Stimulated activated CD4-positive, alpha-beta T cell treated with anti-CD3 and anti-CD28 coated beads, Interleukin-1b, Interleukin-23, amount 100 ng/mL, for 4 hours (primary cell): ENCODE measurements at regions not wholly inside any gene's neighbourhood (a gene's known extent, or its start where the extent isn't known, plus 50 kb on each side); places are given as distances from the start of the nearest gene placed in this dataset.
"Not testable (repeated sequence)": the region's sequence is repeated elsewhere in the genome, so short reads cannot be mapped to it uniquely, and the experiment has no call there.

Source experiments
- DNase-seq, 2 donors: peaks; one replicate each; pipeline ENCODE4 v3.0.0-alpha.2; 2020; ENCODE audit warnings: low read depth in 2 of 2

GRCh38 chr2:234406085-234406484 lies 90.8 kb downstream of the ARL4C start:
- no peak for DNase-seq

DNA sequence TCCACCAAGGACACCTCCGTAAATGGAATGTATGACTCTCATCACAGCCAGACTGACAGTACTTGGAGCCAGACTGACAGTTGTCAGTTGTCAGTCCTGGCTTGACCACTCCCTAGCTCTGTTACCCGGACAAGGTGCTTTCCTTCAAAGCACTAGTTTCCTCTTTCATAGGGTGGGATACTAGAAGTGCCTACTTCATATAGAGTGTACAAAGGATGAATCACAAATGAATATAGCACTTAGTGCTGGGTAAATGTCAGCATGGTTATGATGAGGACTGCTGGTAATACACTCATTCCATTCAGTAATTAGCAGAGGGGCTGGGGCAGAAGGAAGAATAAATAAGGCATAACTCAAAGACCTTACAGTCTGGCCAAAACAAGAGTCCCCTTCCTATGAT lies 91.4 kb downstream of the ARL4C start:
- no peak for DNase-seq

- DNase-seq = no peak
These were observed 91.9 kb downstream of the ARL4C start for GRCh38 chr2:234404957-234405356.

DNA sequence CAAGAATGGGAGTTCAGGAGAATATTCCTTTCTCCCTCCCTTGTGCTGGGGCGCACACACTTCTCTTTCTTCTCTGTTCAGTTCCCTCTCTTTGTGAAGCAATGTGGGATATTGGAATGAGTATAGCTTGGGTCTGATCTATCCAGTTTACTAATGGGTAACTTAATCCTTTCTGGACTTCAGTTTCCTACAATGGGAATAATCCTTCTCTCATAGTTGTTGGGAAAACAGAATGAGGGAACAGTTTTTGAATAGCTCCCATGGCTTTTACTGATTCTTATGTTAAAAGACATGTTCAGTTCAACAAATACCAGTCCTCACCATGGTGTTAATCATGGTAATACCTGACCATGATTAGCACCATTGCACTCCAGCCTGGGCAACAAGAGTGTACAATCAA lies 93.1 kb downstream of the ARL4C start:
- no peak for DNase-seq

DNA sequence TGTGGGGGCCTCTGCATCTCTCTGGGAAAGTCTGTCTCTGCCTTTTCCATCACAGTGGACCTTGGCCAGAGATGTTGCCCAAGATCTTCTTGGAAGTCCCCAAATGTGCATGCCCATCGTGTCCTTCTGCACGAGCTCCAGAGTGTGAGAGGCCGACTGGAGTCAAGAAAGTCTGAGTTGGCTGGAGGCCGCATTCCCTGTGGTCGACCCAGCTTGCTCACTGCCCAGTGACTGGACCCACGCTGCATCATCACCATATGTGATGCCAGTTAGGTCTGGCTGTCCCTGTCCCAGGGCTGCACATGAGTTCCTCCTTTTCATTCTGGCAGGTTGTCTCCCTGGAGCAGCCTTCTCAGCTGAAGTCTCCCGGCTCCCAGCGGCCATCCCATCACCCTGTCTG lies 93.8 kb downstream of the ARL4C start:
- no peak for DNase-seq

- no peak for DNase-seq
These were observed 95.5 kb downstream of the ARL4C start for GRCh38 chr2:234401426-234401825.

DNA sequence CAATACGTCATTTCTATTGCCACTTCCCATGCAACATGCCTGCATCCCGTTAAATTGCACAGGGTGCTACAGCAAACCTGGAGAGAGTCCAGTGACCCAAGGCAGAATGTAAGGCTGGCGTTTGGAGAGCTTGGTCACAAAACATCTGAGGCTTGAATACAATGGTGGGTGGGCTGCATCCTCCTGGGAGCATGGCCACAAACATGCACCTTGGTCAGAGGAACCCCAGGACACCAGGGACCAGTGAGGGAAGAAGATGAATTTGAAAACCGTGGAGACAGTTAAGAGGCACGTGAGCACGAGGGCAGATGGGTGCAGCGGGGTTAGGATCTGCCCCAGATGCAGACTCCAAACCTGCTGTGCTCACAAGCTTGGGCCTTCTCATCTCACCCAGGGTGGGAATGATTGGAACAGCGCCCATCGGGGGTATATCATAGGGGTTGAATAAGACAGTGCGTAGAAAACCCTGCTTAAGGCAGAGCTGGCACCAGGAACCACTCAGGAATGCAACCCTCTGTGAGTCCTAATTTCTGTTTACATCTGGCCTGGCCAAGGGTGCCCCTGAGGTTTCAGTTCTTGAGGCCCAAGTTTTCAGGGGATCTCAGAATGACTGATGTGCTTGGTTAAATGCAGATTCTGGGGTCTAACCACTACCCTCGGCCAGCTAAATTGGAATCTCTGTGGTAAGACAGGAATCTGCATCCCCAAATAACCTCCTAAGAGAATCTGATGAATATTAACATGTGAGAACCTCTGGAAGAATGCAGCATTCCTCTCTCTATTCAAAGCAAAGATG lies 97.2 kb downstream of the ARL4C start:
- no peak for DNase-seq

DNA sequence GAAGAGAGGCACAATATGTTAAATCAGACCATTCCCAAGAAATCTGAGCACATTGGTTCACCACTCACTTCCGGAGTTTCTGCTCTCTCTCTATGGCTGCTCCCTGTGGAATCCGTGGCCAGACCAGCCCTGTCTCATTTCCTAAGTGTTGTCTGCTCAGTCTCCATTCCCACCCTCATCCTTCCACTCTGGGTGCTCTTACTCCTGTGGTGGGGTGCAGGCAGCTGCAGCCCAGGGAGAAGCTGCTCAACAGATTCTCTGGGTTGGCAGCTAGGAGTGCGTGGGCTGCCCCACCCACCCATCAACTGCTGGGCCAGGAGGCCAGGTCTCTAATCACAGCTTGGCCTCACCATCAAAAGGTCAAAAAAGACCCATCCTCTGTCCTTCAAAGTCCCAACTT lies 98.3 kb downstream of the ARL4C start:
- DNase-seq = no peak

DNA sequence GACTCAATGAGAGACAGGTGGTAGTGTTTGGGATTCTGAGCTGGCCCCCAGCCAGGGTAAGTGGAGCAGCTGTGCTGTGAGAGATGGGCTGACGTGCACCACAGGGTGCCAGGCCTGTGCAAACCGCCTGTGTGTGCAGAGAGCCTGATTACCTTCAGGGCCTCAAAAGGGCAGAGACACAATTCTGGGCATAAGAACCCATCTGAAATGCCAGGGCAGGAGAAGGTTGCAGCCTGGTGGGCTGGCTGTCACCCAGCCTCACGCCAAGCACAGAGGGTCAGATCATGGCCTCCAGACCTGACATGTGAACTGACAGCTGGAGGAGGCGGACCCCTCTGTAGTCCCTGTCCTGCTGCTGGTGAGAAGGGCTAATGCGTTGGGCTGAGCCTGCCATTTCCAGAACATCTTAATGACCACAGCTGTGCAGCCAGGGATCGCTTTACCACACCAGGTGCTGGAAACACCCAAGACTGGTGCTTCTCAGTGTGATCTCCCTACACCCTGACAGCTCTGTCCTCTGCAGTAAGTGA lies 100.9 kb downstream of the ARL4C start:
- DNase-seq = no peak

- no peak for DNase-seq
These were observed 102.4 kb downstream of the ARL4C start for GRCh38 chr2:234394450-234394849.

- DNase-seq = no peak
These were observed 103.5 kb downstream of the ARL4C start for GRCh38 chr2:234393354-234393753.

- DNase-seq = no peak
These were observed 104.8 kb downstream of the ARL4C start for GRCh38 chr2:234392041-234392615.

DNA sequence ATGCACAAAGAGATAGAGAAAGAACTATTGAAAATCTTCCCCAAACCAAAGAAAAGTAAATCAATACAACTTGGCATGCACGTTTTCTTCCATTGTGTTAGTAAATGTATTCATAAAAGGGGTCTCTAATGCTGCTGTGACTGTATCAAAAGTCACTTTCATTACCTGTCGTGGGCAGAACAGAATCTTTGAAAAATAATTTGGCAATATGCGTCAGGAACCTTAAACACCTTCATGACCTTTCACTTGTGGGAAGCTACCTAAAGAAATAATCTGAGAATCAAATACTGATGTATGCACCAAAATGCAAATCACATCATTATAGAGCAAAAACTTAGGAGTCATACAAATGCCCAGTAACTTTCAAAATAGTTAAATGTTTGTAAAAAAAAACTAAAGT lies 105.3 kb downstream of the ARL4C start:
- no peak for DNase-seq

GRCh38 chr2:234389661-234390060 lies 107.2 kb downstream of the ARL4C start:
- DNase-seq = not testable (repeated sequence)

DNA sequence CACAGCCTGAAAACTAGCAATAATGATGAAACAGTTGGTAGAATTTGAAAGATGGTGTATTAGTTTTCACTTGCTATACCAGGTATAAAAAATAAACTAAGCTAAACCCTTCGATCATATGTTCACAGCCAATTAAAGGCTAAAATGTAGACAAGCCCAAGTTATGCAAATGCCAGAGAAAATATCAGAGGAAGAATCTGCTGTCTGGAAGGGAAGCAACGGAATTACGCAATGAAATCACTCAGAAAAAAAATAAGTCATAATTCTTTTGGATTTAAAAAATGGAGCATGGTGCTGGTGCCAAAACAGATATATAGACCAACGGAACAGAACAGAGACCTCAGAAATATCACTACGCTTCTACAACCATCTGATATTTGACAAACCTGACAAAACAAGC lies 108.3 kb downstream of the ARL4C start:
- no peak for DNase-seq

GRCh38 chr2:234386971-234387370 lies 109.9 kb downstream of the ARL4C start:
- DNase-seq = no peak

GRCh38 chr2:234382131-234382530 lies 114.8 kb downstream of the ARL4C start:
- DNase-seq = no peak

- DNase-seq = not testable (repeated sequence)
These were observed 117.9 kb downstream of the ARL4C start for GRCh38 chr2:234378958-234379357.

DNA sequence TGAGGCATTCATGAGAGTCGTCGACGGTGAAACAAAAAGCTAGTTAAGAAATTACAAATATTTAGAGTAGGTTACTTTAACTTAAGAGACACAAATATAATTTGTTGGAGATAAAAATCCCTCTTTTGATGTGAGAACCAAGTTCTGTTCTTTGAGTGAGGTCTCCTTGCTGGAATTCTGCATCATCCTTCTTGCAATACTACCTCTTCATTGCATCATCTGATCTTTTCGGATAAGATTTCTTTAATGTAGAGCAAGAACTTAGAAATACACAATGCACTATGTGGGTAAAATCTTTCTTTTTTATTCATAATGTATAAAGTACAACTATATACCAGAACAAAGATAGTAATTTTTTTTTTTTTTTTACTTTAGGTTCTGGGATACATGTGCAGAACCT lies 118.4 kb downstream of the ARL4C start:
- DNase-seq = no peak

- no peak for DNase-seq
These were observed 119.0 kb downstream of the ARL4C start for GRCh38 chr2:234377761-234378391.

DNA sequence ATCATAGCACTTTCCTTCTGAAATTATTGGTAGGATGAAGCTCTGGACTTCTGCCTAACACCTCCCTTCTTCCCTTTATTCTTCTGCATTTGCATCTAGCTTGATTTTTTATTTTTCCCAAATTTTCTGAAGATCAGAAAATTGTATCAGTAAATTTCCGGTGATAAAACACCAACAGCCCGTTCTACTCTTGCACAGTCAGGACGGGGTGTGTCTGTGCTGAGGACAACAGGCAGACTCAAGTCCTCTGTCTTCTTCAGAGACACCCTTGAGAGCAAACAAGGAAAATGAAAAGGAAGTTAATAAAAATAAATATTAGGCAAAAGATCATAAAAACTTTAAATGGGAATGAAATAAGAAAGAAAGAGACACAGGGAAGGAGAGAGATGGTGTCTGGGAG lies 120.7 kb downstream of the ARL4C start:
- no peak for DNase-seq

DNA sequence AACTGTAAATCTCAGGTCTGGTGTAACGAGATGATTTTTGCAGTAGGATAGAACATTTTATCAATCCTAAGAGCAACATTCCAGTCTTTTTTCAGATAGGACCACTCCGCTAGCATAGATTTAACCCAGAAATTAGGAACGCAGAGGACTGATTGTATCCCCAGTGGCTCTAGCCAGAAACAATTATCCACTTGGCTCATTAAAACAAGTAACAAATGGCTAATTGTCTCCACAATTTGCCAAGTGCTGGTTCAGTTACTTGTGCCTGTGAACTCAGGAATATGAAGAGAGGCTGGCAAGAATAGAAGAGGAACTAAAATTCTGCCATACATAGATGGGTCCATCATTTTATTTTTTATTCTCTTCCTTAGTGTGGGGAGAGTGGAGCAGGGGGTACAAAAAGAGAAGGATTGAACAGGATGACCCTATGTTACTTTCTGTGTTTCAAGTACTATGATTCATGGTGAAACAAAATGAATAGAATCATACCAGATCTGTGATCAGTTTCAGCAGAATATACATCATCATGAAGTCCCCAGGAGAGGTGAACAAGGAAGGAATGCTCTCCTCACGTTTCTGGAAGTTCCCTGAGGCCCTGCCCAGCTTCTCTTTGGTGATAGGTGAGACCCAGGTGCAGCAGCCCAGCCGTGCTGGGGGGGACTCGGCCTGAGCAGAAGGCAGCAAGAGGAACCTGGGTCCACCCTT lies 121.6 kb downstream of the ARL4C start:
- DNase-seq = no peak
